Anterior cingulate cortex (tissue), 58 donors: ENCODE measurements at regions not wholly inside any gene's neighbourhood (a gene's known extent, or its start where the extent isn't known, plus 50 kb on each side); places are given as distances from the start of the nearest gene placed in this dataset.
"Not testable (repeated sequence)": the region's sequence is repeated elsewhere in the genome, so short reads cannot be mapped to it uniquely, and the experiment has no call there.

Experiments
- DNase-seq, 58 donors: peaks; one replicate each; lab custom pipeline; 2025; lab: John Stamatoyannopoulos, UW

DNA sequence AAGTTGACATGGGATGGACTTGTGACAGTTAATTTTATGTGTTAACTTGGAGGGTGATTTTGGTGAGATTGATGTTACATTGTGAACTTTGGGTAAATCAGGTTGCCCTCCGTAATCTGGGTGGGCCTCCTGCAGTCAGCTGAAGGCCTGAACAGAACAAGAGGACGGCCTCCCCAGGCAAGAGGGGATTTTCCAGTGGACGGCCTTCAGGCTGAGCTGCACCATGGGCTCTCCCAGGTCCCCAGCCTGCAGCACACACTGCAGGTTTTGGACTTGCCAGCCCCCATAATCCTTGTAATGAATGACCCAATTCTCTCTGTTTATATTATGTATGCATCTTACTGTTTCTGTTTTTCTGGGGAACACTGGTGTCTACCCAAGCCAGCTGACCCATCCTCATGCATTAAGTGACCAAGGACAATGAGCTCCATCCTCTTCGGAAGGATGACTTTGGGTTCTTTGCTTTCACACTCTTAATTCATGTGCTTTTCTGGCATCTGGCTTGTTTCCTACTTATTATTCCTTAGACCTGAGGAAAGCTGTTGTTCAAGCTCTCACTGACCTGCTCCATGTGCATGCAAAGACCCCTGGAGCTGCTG is 64.2 kb downstream of the DACT2 start:
- DNase-seq, result no peak

DNA sequence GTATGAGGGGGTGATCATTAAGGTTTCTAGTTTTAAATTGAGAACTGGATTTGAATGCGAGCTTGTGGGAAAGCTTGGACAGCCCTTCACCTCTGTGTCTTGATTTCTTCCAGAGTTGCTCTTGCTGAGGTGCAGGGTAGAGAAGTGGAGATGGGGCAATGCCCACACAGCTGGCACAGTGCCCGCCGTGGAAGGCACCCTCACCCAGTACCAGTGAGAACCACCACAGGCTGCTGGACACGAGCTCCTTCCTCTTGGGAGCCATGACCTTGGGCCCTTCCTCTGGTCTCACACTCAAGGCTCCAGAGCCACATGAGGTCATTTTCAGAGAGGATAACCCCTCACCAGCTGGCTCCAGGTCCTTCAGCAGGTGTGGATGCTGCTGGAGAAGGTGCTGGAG is 67.3 kb downstream of the DACT2 start:
- no peak for DNase-seq

DNA sequence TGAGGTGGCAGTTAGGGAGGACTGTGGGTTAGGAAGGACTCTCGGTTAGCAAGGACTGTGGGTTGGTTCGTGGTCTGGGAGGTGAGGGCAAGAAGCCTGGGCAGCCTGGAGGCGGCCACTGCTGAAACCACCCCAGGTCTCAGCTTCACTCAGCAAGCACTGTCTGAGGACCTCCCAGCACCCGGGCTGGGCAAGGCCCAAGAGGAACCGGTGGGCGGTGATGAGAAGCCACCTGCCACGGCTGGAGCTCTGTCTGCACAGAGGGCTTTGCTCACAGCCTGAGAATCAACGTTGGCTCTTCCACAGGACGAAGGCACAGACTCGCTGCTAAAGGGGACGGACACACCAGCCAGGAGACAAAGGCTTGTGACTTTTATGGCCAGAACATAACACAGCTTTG is 69.3 kb downstream of the DACT2 start:
- no peak for DNase-seq

DNA sequence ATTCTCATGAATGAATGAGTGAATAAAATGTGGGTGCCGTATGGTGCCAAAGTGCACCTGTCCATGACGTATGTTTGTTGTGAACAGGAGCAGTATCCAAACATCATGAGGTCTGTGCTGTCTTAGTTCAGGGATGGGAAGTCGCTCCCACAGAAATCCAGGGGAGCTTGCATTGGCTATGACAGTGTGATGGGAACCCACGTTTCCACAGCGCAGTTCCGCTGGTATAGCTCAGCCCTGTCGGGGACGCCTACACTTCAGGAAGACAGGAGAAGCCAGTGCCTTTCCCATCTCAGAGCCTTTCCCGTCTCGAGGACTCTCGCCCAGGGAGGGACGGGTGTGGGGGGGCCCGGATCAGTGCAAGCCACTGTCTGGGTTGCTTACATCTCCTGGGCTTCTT is 69.8 kb downstream of the DACT2 start:
- DNase-seq, result no peak

DNA sequence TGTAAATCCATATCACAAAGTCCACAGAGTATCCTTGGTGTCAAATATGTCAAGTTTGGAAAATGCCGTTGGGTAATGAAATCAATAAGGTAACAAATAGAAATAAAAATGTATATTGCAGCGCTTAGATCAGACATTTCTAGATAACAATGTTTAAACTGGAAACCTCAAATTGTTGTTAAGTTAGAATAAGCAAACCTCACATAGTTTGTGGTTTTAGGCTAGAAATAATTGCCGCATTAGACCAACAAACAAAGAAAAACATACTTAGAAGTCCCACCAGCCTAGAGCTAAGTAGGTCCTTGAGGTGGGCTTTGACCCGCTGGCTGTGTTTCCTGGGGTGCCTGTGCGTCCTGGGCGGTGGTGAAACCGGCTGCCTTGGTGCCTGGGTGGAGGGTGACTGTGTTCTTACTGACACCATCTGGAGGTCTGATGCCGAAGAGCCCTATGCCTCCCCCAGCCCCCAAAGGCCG is 71.4 kb downstream of the DACT2 start:
- DNase-seq, result no peak

DNA sequence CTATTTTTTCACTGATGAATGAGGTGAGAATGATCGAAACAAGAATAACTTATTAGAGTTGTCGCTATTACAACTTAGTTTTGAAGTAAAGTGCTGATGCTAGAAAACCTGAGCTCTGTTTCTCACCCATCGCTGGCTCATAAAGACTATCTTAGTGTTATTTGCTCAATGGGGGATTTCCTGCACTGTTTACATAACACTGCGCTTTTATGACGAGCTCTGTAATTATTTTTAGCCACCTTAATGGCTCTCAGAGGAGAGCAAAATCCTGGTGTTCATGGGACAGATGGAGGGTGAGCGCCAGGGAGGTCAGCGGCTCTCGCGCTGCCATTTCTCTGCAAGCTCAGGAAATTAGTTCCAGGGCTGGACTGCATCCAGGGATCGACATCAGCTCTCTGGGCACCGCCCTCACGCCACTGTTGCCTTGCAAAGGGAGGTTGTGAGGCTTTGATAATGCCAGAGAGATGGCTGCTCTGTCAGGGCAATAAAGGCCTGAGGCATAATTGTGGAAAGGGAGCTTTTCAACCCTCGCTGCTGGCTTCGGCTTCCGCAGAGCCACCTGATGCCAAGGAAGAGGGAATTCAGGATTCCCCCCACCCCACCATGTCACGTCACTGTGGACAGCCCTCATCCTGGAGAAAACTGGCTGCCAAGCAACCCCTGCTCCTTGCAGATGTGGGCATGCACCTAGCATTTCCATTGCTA is 72.0 kb downstream of the DACT2 start:
- DNase-seq, result peak in 2 of 58 donors; percentile 10 to 30

DNA sequence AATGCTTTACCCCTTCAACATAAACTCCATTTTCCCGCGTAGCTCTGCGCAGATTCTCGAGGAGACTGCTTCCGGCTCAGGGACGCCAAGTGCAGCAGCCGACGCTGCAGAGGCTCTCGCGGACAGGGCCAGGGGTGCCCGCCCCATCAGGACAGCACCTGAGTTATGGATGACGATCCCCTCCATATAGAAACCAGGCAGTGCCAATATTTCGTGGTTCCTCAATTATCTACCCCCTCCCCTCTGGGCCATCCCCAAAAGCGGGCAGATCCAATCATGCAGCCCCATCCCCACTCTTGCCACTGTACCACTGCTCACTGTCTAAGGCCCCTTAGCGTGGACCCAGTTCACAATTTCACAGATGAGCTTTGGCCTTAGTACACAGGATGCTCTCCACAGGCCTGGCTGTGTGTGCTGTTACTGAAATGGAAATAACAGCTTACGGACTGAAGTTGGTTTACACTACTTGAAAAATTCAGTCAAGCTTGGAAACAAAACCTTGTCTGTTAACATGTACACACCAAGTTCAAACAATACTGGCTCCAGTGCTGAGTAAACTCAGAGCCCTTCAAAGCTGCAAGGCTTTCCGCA is 74.5 kb downstream of the DACT2 start:
- DNase-seq, result no peak

DNA sequence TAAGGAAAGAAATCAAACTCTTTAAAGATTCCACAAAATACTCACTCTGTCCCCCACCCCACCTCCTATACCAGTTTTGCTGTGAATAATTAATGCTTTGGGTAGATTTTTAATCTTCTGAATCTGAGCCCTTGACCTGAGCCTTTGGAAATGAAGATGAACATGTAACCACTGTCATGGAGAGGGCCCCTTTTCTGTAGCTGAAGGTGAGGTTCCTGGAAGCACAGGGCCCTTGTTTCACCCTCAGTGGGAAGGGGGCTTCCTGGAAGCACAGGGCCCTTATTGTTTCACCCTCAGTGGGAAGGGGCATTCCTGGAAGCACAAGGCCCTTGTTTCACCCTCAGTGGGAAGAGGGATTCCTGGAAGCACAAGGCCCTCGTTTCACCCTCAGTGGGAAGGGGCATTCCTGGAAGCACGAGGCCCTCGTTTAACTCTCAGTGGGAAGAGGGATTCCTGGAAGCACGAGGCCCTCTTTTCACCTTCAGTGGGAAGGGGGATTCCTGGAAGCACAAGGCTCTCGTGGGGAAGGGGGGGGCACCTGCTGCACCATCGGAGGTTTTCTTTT is 75.7 kb downstream of the DACT2 start:
- no peak for DNase-seq

DNA sequence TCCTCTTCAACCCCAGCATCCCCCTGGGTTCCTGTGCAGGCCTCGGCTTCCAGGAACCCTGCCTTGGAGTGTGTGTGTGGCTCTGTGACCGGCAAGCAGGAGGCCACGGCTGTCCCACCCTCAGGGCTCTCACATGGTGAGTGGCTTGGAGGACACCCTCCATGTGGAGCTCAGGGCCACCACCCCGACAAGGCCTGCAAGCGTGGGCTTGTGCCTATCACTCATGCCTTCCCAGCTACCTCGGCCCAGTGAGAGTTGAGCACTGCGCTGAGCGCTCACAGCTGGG is 76.7 kb downstream of the DACT2 start:
- DNase-seq, result no peak

DNA sequence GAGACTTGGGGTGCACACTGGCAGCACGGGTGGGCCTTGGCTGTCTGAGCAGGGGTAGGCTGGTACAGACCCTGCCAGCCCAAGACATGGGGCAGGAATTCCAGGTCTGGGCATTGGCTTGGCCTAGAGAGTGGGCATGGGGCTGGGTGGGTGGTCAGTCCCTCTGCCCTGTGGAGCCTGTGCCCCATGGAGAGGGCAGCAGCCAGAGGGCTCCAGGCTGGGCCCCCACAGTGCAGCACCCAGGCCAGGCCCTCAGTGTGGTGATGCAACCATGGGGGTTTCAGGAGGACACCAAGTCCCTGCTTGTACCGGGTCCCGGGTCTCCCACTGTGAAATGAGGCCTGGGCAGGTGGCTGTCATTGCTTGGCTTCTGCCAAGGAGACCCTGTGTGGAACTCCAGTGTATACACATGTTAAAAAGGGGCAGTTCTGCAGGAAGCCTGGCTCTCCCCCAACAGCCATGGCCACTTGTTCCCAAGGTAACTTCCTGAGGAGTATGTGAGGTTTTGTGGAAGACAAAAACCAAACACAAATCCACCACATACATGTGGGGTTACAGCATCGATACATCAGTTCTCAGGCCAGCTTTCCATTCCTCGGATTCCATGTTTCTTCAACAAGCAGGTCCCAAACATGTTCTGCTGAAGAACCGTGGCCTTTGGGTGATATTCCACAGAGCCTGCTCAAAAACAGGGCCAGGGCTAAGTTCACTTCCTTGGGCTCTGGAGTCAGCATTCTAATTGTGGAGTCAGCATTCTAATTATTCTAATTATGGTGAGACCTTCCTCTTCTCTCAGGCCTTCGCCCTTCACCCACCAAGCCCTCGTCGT is 77.3 kb downstream of the DACT2 start:
- no peak for DNase-seq

DNA sequence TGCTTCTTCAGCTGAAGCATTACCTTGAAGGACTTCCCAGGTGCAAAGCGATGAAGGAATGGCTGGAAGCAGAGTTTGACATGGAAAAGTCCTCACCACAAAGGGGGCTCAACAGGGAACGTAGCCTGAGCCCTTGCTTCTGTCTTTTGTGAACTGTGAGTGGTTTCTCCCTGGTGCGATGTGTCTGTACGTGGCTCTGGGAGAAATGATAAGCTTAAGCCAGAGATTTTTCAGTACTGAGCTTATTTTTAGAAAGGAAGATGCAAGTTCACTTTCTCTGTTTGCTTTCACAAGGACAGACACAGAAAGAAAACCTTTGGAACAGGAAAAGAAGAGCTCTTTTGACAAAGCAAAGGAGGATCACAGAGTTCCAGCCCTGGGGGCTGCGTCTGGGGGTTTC is 79.4 kb downstream of the DACT2 start:
- no peak for DNase-seq

DNA sequence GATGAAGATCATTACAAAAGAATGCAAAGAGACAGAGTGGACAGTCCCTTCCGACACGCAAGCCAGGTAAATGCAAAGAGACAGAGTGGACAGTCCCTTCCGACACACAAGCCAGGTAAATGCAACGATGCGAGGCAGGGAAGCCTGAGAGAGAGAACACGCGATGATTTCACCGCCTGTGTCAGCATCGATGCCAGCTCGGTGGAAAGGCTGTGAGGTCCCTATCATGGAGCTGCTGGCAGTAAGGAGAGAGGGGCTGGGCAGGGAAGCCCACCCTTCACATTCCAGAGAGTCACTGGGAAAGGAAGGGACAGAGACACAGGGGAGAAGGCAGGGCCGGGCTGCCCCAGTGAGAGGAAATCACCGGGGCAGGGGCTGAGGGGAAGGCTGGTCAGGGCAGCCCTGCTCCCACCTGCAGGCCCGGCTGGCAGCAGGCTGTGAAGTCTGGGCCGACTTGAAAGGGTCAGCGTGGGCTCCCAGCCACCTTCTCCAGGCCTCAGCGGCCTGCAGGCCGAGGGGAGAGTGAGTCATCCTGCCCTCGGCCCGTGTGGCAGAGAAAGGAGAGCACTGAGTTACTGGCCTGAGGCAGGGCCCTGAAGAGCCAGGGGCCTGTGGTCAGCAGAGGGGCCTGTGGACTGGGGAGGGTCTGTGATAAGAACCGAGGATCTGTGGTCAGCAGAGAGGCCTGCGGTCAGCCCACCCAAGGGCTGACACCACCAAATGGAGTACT is 80.4 kb downstream of the DACT2 start:
- peak in 1 of 58 donors; percentile 10 for DNase-seq

DNA sequence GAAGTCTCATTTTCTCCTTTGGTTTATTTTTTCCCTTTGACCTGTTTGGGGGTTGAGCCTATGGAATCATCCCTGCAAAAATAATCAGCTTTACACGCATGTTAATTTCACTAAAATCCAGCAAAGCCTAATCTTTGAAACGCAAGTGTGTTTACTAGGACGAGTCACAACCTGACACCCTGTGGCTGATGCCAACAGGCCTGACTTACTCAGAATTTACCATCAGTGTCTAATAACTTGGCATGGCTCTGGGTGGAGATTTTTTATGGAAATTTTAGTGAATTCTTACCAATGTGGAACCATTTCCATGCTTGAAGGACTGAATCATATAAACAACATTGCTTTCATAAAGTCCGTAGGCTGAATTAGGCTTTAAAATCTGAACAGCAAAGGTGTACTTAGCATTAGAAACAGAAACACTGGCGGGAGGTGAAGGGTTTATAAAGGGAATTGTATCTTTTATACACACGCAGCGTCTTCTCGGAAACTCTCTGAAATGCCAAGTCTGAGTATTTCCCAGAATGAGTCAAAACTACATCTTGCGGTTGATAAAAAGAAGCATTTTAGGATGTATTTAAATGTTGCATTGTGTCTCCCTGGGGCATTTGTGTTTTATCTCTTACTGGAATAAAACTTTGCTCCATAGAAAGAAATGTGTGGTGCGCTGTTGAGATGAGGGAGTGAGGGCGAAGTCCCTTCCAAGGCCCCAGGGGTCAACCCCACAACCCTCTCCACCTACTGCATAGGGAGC is 81.2 kb downstream of the DACT2 start:
- DNase-seq, result no peak

DNA sequence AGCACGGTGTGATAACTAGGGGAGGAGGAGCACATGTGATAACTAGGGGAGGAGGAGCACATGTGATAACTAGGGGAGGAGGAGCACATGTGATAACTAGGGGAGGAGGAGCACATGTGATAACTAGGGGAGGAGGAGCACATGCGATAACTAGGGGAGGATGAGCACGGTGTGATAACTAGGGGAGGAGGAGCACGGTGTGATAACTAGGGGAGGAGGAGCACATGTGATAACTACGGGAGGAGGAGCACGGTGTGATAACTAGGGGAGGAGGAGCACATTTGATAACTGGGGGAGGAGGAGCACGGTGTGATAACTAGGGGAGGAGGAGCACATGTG is 85.7 kb downstream of the DACT2 start:
- not testable (repeated sequence) for DNase-seq

DNA sequence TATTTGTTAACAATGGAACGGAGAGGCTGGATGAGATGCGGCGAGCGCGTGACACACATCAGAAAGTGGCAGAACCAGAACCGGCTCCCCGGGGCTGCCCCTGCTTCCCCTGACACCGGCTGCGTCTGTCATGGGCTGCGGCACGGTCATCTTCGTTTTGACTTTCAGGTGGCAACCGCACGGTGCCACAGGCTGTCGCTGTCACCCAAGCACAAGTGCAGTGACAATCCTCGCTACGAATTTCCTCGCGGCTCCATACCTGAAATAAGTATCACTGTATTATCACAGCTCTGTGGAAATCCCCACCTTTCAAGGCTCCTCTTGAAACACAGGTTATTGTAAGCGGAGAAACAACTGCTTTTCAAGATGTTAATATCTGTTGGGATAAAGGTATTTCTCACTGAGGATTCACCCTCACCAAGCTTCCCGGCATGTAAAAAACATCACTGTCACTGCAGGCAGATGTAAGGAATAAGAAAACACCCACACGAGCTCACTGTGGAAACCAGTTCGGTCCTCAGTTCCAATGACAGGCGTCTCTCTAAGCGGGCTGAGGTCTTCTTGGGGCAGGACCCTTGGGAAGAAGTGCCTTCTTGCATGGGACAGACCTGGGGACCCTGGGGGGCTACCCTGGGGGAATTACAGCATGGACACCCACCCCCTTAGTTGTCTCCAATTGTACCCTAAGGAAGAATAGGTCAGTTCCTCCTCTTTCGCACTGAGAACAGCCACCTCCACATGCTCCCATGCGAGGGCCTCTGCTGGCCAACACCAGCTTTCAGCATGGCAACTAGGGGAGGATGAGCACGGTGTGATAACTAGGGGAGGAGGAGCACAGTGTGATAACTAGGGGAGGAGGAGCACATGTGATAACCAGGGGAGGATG is 86.3 kb downstream of the DACT2 start:
- peak in 1 of 58 donors; percentile 18 for DNase-seq

DNA sequence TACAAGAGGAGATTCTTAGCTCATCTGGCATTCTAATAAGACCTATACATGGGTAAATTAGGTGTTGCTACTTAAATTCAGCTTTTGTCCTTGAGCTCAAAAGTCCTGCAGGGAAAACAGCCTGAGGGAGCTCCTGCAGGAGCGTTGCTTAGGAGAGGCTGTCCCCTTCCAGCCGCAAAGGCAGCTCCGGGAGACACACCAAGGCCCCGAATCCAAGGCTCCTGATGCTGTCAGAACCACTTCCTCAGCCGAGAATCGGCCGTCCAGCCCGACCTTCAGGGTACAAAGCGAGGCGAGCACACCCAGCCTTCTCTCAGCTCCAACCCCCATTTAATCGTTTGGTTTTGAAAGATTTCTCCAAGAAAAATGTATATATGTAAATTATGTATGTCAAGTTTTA is 87.0 kb downstream of the DACT2 start:
- no peak for DNase-seq

DNA sequence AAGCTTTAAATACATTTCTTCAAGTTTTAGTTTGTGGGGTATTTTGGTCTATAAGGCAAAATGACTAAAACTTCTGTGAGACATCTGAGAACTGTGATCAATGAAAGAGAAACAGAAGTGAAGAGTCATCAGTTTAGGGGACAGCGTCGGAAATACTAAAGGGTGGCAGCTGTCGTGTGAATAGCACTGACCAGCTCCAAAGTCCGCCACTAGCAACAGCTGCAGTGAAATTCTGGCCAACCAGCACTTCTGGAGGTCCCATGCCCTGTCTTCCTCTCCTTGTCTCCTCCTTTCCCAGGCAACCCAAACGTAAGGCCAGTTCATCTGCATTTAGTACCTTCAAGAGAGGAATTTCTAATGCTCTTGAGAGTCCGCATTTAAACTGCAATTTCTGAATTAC is 87.5 kb downstream of the DACT2 start:
- DNase-seq, result peak in 1 of 58 donors; percentile 15

DNA sequence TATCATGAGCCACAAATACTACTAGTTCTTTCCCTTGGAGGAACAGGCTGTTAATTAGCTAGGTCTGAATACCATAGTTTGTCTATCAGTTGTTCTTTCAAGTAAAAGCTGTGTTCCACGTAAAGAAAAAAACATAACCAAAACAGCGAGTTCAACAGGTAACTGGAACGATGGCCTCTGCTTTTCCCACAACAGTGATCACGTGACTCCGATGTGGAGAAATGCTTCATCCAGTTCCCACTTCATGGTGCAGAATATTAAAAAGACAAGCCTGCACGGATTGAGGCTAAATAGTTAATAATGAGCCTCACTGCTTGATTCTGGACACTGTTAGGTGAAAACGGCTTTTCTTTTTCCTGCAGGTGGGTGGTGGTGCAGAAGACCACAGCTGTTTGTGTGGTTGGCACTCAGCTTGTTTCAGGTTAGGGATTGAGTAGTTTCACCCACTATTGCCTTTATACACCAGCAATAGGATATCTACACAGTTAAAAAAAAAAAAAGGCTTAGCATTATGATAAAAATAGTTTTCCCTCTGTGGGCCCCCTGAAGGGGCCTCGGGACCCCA is 88.1 kb downstream of the DACT2 start:
- no peak for DNase-seq
